Naive thymus-derived CD4-positive, alpha-beta T cell (primary cell): ENCODE measurements at regions not wholly inside any gene's neighbourhood (a gene's known extent, or its start where the extent isn't known, plus 50 kb on each side); places are given as distances from the start of the nearest gene placed in this dataset.
"Not testable (repeated sequence)": the region's sequence is repeated elsewhere in the genome, so short reads cannot be mapped to it uniquely, and the experiment has no call there.

Experiments used
- ATAC-seq: fragments of 150-1000 bp; cut with Tn5 transposase; 2 replicates; pipeline ENCODE4 v1.10.0; 2021; ENCODE audit warnings: mild to moderate bottlenecking, moderate library complexity
- CTCF ChIA-PET: fragments of 350-600 bp; sonication (Branson Sonifier 250); formaldehyde crosslinking; loops from one replicate; lab custom pipeline; 2021; ENCODE audit warnings: antibody characterized with exemption; lab: Charles Lee
- POLR2A ChIA-PET: fragments of 350-600 bp; sonication (Branson Sonifier 250); formaldehyde crosslinking; loops from one replicate; lab custom pipeline; 2021; ENCODE audit warnings: antibody characterized with exemption, inconsistent platforms; lab: Charles Lee
- DNase-seq, 9 donors: peaks; one replicate each; pipeline versions ENCODE4 v3.0.0 to v3.0.0-alpha.2; 2020 to 2022; ENCODE audit warnings: mixed read lengths in 1 of 9
- H3K27ac ChIP-seq: one replicate; pipeline ENCODE4 v1.7.0; 2013; ENCODE audit warnings: mild to moderate bottlenecking, low read depth, low read length, moderate library complexity
- H3K27me3 ChIP-seq, 2 donors: one replicate each; pipeline ENCODE4 v1.7.0; 2013; ENCODE audit warnings: low read length in 2 of 2, mild to moderate bottlenecking in 2 of 2, moderate library complexity in 2 of 2; ENCODE audit not compliant: control insufficient read depth in 2 of 2, insufficient read depth in 2 of 2
- H3K36me3 ChIP-seq, 3 experiments: 1 replicate in 2 of 3; 2 replicates in 1 of 3; pipeline ENCODE4 v1.7.0; 2013; ENCODE audit warnings: low read length in 3 of 3, mild to moderate bottlenecking in 3 of 3, moderate library complexity in 1 of 3; ENCODE audit not compliant: insufficient read depth in 3 of 3, control insufficient read depth in 2 of 3
- H3K4me1 ChIP-seq, 2 donors: one replicate each; pipeline ENCODE4 v1.7.0; 2013; ENCODE audit warnings: low read length in 2 of 2, mild to moderate bottlenecking in 2 of 2, moderate library complexity in 1 of 2; ENCODE audit not compliant: control insufficient read depth in 2 of 2, insufficient read depth in 2 of 2
- H3K4me3 ChIP-seq: 2 replicates; pipeline ENCODE4 v1.7.0; 2013; ENCODE audit warnings: mild to moderate bottlenecking, low read length
- H3K9me3 ChIP-seq, 3 experiments: 1 replicate in 2 of 3; 2 replicates in 1 of 3; pipeline ENCODE4 v1.7.0; 2013; ENCODE audit warnings: low read length in 3 of 3; ENCODE audit not compliant: control insufficient read depth in 2 of 3
- H3K27ac Mint-ChIP-seq, 9 donors: one replicate each; pipeline ENCODE4 v1.8.0; 2020 to 2022; ENCODE audit warnings: mixed read lengths in 9 of 9, mild to moderate bottlenecking in 8 of 9, moderate library complexity in 5 of 9, inconsistent platforms in 2 of 9
- H3K27me3 Mint-ChIP-seq, 5 donors: one replicate each; pipeline ENCODE4 v1.8.0; 2021 to 2022; ENCODE audit warnings: mixed read lengths in 5 of 5, mild to moderate bottlenecking in 1 of 5
- H3K36me3 Mint-ChIP-seq, 5 donors: one replicate each; pipeline ENCODE4 v1.8.0; 2020 to 2022; ENCODE audit warnings: mixed read lengths in 5 of 5, mild to moderate bottlenecking in 3 of 5, inconsistent platforms in 1 of 5
- H3K4me1 Mint-ChIP-seq, 7 donors: one replicate each; pipeline ENCODE4 v1.8.0; 2020 to 2022; ENCODE audit warnings: mixed read lengths in 7 of 7, mild to moderate bottlenecking in 3 of 7, inconsistent platforms in 1 of 7
- H3K4me3 Mint-ChIP-seq, 10 donors: one replicate each; pipeline ENCODE4 v1.8.0; 2020 to 2022; ENCODE audit warnings: mild to moderate bottlenecking in 10 of 10, mixed read lengths in 10 of 10, moderate library complexity in 6 of 10, inconsistent platforms in 2 of 10
- H3K9me3 Mint-ChIP-seq, 11 donors: one replicate each; pipeline ENCODE4 v1.8.0; 2020 to 2022; ENCODE audit warnings: mixed read lengths in 11 of 11, mild to moderate bottlenecking in 4 of 11, inconsistent platforms in 1 of 11, moderate library complexity in 1 of 11
- intact Hi-C, 2 donors: fragments of 100-400 bp; cut with micrococcal nuclease; formaldehyde crosslinking; loops; one replicate each; pipeline ENCODE4 v1.15.1; 2023

DNA sequence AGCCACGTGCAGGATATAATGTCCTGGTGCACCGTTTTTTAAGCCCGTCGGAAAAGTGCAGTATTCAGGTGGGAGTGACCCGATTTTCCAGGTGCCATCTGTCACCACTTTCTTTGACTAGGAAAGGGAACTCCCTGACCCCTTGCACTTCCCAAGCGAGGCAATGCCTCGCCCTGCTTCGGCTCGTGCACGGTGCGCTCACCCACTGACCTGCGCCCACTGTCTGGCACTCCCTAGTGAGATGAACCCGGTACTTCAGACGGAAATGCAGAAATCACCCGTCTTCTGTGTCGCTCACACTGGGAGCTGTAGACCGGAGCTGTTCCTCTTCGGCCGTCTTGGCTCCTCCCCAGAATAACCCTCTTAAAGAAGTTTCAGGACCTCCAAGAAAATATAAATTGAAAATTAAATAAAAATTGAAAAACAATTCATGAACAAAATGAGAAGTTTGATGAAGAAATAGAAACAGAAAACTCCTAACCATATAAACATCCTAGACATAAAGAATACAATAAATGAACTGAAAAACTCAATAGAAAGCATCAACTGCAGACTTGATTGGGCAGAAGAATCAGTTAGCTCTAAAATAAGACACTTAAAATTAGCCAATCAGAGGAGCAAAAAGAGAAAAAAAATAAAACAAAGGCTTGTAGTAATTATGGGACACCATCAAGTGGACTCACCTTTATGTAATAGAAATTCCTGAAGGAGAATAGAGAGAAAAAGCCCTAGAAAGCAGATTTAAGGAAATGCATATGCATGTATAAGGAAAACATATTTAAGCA is 249.3 kb upstream of the GOT2 start:
- H3K4me3 ChIP-seq, H3K4me1 ChIP-seq, H3K9me3 ChIP-seq, H3K27me3 Mint-ChIP-seq, DNase-seq, ATAC-seq, POLR2A ChIA-PET, H3K36me3 ChIP-seq, H3K27me3 ChIP-seq, H3K27ac Mint-ChIP-seq, H3K36me3 Mint-ChIP-seq, intact Hi-C loops, H3K27ac ChIP-seq, H3K4me3 Mint-ChIP-seq, H3K4me1 Mint-ChIP-seq: not testable (repeated sequence)
- peaks cover 2 to 38% (median 9%) of the 10 kb centered on the region in 11 donors for H3K9me3 Mint-ChIP-seq
- CTCF ChIA-PET: interaction anchor here (0.5 kb wide), 1 partner anchor 15 kb away, joined by 3 read pairs; no protein-coding TSS in a partner anchor

DNA sequence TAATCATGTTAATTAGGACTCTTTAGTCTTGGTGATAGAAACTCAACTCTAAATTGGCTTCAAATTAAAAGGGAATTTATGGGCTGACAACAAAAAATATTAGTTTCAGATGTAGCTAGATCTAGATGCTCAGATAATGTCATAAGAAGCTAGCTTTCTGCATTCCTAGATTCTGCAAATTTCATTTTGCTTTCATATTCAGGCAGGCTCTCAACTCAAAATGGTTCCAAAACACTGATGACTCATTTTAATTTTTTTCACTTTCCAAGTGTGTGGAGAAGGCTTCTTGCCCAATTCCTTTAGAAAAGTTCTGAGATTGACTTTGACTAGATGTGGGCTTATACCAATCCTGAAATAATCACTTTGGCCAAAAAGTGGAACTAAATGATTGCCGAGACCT is 236.7 kb upstream of the GOT2 start:
- Histone ChIP-seq H3K4me3 (no peak overlapping the region), H3K27ac (no peak overlapping the region), H3K36me3 (no peaks in the 10 kb centered on the region), H3K9me3 (no peaks in the 10 kb centered on the region), H3K4me1 (no peaks in the 10 kb centered on the region), H3K27me3 (no peaks in the 10 kb centered on the region)
- DNase-seq (no peak), ATAC-seq (no peak)
- intact Hi-C loops: no loop called here
- no peak overlapping the region for H3K4me3 Mint-ChIP-seq
- ChIA-PET POLR2A (no interaction called here), CTCF (no interaction called here)
- peaks cover 0 to 6% (median 0%) of the 10 kb centered on the region in 11 donors for H3K9me3 Mint-ChIP-seq
- H3K4me1 Mint-ChIP-seq: no peaks in the 10 kb centered on the region
- H3K36me3 Mint-ChIP-seq: no peaks in the 10 kb centered on the region
- no peak overlapping the region for H3K27ac Mint-ChIP-seq
- H3K27me3 Mint-ChIP-seq: no peaks in the 10 kb centered on the region

DNA sequence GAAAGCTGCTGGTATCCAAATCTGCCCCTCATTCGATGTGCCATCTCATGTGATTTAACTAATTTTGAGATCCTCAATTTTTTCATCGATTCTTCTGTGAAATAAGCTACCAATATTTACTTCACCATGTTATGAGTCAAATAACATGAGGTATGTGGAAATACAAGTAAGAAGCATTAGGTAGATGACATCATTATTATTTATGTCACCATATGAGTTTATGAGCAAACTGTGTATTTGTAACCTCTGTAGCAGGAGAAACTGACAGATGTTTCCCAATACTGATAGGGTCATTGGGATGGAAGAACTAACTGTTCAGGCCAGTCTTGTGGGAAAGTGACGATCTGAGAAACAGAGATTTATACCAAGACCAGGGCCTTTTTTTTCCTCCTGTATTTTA is 229.4 kb upstream of the GOT2 start:
- CTCF ChIA-PET: no interaction called here
- POLR2A ChIA-PET: no interaction called here
- H3K36me3 Mint-ChIP-seq: no peaks in the 10 kb centered on the region
- no peak overlapping the region for H3K27ac Mint-ChIP-seq
- ATAC-seq: no peak
- H3K4me1 ChIP-seq: no peaks in the 10 kb centered on the region
- intact Hi-C loops: no loop called here
- H3K9me3 ChIP-seq: no peaks in the 10 kb centered on the region
- peaks cover 0 to 7% (median 0%) of the 10 kb centered on the region in 11 donors for H3K9me3 Mint-ChIP-seq
- H3K27me3 ChIP-seq: no peaks in the 10 kb centered on the region
- H3K4me3 Mint-ChIP-seq: no peak overlapping the region
- DNase-seq: no peak
- no peaks in the 10 kb centered on the region for H3K36me3 ChIP-seq
- no peak overlapping the region for H3K27ac ChIP-seq
- no peaks in the 10 kb centered on the region for H3K4me1 Mint-ChIP-seq
- no peak overlapping the region for H3K4me3 ChIP-seq
- peaks cover 0 to 5% (median 0%) of the 10 kb centered on the region in 5 donors for H3K27me3 Mint-ChIP-seq

DNA sequence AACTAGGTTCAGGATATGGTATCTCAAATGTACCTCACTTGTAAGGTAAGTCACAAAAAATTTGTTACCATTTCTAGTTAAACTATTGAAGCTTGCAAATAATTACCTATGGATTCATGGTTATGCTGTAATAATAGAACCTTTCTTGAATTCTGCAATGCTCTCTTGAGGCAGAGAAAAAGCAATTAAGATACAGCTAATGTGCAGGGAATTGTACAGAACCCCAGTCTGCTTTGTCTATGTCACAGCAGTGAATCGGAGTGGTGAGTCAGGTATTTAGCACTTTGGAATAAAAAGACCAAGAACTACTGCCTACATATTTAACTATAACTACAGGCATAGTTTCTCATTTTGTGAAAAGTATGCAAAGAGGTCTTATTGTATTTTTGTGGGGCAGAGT is 228.7 kb upstream of the GOT2 start:
- H3K4me3 ChIP-seq: no peak overlapping the region
- CTCF ChIA-PET: no interaction called here
- H3K27me3 ChIP-seq: no peaks in the 10 kb centered on the region

DNA sequence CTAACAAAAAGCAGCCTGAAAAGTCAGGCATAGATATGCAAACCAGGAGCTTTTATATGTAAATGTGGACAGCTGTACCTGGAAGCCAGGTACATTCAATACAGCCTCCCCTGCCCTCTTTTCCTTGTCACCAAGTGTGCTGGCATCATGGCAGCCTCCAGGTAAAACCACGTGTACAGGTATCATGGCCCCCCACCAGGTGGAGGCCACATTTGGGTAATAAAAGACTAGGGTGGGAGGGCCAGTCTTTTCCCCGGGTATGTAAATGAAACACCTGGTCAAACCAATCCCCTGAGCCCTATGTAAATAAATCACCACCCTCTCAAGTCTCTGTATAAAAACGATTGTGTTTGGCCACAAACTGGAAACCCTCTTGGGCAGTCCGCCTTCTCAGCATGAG is 226.4 kb upstream of the GOT2 start:
- no peak overlapping the region for H3K4me3 Mint-ChIP-seq
- intact Hi-C loops: no loop called here
- H3K36me3 ChIP-seq: no peaks in the 10 kb centered on the region
- DNase-seq: no peak
- H3K27ac Mint-ChIP-seq: no peak overlapping the region
- ChIA-PET CTCF (no interaction called here), POLR2A (no interaction called here)
- H3K36me3 Mint-ChIP-seq: no peaks in the 10 kb centered on the region
- H3K27me3 ChIP-seq: no peaks in the 10 kb centered on the region
- no peaks in the 10 kb centered on the region for H3K9me3 ChIP-seq
- ATAC-seq: no peak
- H3K27me3 Mint-ChIP-seq: peaks cover 0 to 7% (median 0%) of the 10 kb centered on the region in 5 donors
- no peaks in the 10 kb centered on the region for H3K4me1 Mint-ChIP-seq
- H3K27ac ChIP-seq: no peak overlapping the region
- H3K4me1 ChIP-seq: no peaks in the 10 kb centered on the region
- H3K4me3 ChIP-seq: no peak overlapping the region
- peaks cover 0 to 7% (median 0%) of the 10 kb centered on the region in 11 donors for H3K9me3 Mint-ChIP-seq

More for the DNA sequence above, 228.7 kb upstream of the GOT2 start:
- intact Hi-C loops: no loop called here
- H3K36me3 ChIP-seq: no peaks in the 10 kb centered on the region
- no peak overlapping the region for H3K27ac ChIP-seq
- ATAC-seq (no peak), DNase-seq (no peak)
- H3K36me3 Mint-ChIP-seq: no peaks in the 10 kb centered on the region
- no peak overlapping the region for H3K4me3 Mint-ChIP-seq
- H3K27me3 Mint-ChIP-seq: peaks cover 0 to 5% (median 0%) of the 10 kb centered on the region in 5 donors
- no peak overlapping the region for H3K27ac Mint-ChIP-seq
- no peaks in the 10 kb centered on the region for H3K9me3 ChIP-seq
- no peaks in the 10 kb centered on the region for H3K4me1 Mint-ChIP-seq
- no peaks in the 10 kb centered on the region for H3K4me1 ChIP-seq
- peaks cover 0 to 7% (median 0%) of the 10 kb centered on the region in 11 donors for H3K9me3 Mint-ChIP-seq
- POLR2A ChIA-PET: no interaction called here

DNA sequence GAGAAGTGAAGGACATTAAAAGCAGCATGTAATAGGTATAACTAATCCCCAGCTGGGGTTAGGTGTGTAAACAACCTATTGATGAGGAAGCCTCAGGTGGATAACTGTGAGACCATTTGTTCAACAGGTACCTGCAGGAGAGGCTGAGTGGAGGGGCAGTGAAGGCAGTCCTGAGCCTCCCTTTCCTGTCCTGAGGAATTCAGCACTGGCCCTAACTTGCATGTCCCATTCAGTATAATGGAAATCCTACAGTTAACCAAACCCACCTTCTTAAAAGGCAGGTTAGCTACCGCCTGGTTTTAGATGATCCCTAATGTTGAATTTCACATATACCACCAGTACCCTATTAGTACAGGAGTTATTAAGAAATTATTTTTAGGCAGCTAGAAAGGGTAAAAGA is 225.9 kb upstream of the GOT2 start:
- H3K4me3 Mint-ChIP-seq: no peak overlapping the region
- intact Hi-C loops: no loop called here
- no peak overlapping the region for H3K27ac Mint-ChIP-seq
- no peaks in the 10 kb centered on the region for H3K36me3 Mint-ChIP-seq
- Histone ChIP-seq H3K9me3 (no peaks in the 10 kb centered on the region), H3K4me3 (no peak overlapping the region), H3K27me3 (no peaks in the 10 kb centered on the region), H3K27ac (no peak overlapping the region), H3K36me3 (no peaks in the 10 kb centered on the region), H3K4me1 (no peaks in the 10 kb centered on the region)
- no peak for ATAC-seq
- peaks cover 0 to 7% (median 0%) of the 10 kb centered on the region in 5 donors for H3K27me3 Mint-ChIP-seq
- no peaks in the 10 kb centered on the region for H3K4me1 Mint-ChIP-seq
- ChIA-PET POLR2A (no interaction called here), CTCF (no interaction called here)
- no peak for DNase-seq
- H3K9me3 Mint-ChIP-seq: peaks cover 0 to 7% (median 0%) of the 10 kb centered on the region in 11 donors

DNA sequence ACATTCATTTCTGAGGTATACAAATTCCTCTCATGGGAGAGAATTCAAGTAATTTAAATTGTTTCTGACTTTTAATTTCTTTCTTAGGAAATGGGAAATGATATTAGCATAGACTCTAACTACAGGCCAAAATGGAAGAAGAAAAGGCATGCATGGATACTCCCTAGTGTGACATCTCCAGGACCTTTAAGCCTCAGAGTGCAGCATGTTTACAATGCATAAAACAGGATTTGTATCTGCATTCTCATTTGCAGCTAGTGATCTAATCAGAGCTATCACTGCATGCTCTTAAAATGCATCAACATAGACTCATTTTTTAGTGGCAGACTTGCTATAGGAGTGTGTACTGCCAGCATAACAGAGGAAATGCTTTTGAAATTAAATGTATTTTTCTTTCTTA is 224.6 kb upstream of the GOT2 start:
- H3K27ac ChIP-seq: no peak overlapping the region
- no peak overlapping the region for H3K4me3 ChIP-seq
- DNase-seq (no peak), ATAC-seq (no peak)
- H3K27me3 Mint-ChIP-seq: peaks cover 0 to 7% (median 0%) of the 10 kb centered on the region in 5 donors
- no peaks in the 10 kb centered on the region for H3K9me3 ChIP-seq
- no peaks in the 10 kb centered on the region for H3K4me1 ChIP-seq
- POLR2A ChIA-PET: no interaction called here
- no peaks in the 10 kb centered on the region for H3K36me3 ChIP-seq
- H3K4me1 Mint-ChIP-seq: no peaks in the 10 kb centered on the region
- H3K27ac Mint-ChIP-seq: no peak overlapping the region
- H3K4me3 Mint-ChIP-seq: no peak overlapping the region
- no peaks in the 10 kb centered on the region for H3K27me3 ChIP-seq
- H3K9me3 Mint-ChIP-seq: peaks cover 0 to 4% (median 0%) of the 10 kb centered on the region in 11 donors
- no peaks in the 10 kb centered on the region for H3K36me3 Mint-ChIP-seq
- CTCF ChIA-PET: no interaction called here
- intact Hi-C loops: no loop called here
